NCI-H1694 (cell line): ENCODE measurements at regions not wholly inside any gene's neighbourhood (a gene's known extent, or its start where the extent isn't known, plus 50 kb on each side); places are given as distances from the start of the nearest gene placed in this dataset.
"Not testable (repeated sequence)": the region's sequence is repeated elsewhere in the genome, so short reads cannot be mapped to it uniquely, and the experiment has no call there.

Experiments
- DNase-seq: peaks from one replicate; lab custom pipeline; 2025; lab: John Stamatoyannopoulos, UW

GRCh38 chr9:90460220-90460619 is 182.4 kb downstream of the DIRAS2 start:
- DNase-seq: no peak

- peak; percentile 19 for DNase-seq
These were observed 177.6 kb downstream of the DIRAS2 start for GRCh38 chr9:90464978-90465377.

DNA sequence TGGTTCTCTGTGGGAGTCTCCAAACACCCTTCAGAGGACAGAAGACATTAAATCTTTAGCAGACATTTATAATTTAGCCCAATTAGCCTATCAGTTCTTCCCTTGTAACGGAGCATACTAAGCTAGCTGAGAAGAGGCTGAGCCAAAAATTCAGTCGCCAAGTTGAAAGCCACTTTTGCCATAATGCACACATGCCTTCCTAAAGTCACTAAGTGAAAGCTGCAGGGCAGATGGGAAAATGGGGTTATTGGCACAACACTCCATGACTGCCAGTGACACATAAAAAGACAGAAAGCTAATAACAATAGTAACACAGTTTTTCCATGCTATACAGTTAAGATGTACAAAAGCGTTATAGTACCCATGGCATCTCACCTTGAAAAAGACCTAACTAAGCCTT is 176.2 kb downstream of the DIRAS2 start:
- no peak for DNase-seq

GRCh38 chr9:90469435-90469834 is 173.2 kb downstream of the DIRAS2 start:
- DNase-seq: no peak

DNA sequence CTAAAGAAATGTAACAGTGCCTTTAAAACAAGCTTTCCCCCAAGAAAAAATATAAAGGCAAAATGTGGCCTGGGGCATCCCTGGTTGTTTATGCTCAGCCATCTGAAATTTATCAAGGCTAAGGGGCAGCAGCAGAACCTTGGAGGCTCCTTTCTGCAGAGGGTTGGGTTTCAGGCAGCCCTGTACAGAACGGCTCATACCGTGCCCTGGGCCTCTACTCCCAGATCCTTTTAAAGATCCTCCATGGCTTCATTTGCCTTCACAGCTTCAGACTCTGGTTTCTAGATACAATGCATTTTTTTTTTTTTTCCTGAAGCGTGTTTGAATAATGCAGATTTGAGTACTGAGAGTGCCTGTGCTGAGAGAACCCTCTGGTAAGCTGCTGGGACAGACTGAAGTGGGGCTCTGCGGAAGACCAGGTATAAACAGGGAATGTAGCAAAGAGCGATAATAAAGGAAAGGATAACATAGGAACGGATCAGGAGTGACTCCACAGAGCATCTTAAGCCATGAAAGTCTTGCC is 172.7 kb downstream of the DIRAS2 start:
- no peak for DNase-seq

GRCh38 chr9:90476058-90476457 is 166.6 kb downstream of the DIRAS2 start:
- no peak for DNase-seq

DNA sequence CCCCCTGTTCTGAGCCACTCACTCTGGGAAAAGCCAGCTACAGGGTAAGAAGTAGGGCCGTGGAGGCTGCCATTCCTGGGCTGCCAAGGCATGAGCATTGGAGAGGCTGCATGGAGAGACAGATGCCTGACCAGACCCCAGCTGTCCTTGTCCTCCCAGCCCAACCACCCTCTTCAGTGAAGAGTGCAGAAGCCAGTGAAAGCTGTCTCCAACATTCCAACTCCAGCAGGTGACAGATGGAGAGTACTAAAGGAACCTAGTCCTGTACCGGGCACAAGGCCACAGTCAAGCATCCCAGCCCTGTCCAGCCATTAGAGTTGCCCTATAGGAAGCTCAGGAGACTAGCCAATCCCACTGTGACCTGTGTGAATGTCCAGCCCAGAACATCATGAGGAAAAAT is 165.1 kb downstream of the DIRAS2 start:
- no peak for DNase-seq

- DNase-seq: no peak
These were observed 163.8 kb downstream of the DIRAS2 start for GRCh38 chr9:90478821-90479220.

DNA sequence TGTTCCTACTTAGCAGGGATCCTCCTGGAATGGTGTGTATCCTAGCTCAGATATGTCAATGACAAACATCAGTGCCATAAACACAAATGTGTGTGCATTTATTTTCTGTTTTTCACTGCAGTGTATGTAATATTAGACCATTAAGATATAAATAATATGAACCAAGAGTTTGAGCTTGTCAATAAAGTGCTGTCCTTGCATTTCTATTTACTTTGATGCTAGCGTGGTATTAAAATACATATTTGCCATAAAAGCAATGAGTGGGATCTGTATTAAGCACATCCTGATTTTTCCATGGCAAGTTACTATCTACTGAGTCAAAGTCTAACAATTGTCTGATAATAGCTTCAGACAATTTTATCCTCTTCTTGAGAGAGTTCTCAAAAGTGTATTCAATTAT is 157.6 kb downstream of the DIRAS2 start:
- no peak for DNase-seq

DNA sequence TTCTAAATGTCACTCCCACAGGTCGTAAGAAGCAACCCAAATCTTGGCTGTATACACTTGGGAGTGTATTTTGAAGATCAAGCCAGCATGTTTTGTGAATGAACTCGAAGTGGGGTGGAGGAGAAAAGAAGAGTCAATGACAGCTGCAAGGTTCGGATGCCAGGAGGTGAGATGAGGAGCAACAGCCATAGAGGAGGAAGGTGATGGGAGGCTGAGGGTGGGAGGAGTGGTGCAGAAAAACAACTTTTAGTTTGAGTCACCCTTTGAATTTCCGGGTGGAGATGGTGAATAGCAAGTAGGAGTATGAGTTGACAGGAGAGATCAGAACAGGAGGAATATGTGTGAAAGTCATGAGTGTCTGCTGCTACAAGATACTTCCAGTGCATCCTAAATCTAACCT is 153.6 kb downstream of the DIRAS2 start:
- DNase-seq: no peak

DNA sequence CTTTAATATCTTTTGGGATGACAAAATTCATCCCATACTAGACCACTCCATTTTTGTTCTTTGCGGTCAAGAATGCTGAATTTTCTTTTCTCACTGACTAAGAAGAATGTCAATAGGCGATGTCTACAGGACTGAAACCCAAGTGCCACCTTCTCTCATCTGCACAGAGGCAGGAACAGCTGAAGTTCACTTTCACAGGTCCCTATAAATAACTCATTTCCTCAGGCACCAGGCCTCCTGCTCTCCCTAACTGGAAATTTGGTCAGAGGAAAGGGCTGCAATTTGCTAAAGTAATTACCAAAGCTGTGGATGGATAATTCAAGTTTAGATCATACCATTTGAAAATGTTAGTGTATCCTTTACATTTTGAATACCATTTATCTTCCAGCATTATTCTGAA is 142.9 kb downstream of the DIRAS2 start:
- no peak for DNase-seq

- DNase-seq: no peak
These were observed 140.5 kb downstream of the DIRAS2 start for GRCh38 chr9:90502134-90502533.

DNA sequence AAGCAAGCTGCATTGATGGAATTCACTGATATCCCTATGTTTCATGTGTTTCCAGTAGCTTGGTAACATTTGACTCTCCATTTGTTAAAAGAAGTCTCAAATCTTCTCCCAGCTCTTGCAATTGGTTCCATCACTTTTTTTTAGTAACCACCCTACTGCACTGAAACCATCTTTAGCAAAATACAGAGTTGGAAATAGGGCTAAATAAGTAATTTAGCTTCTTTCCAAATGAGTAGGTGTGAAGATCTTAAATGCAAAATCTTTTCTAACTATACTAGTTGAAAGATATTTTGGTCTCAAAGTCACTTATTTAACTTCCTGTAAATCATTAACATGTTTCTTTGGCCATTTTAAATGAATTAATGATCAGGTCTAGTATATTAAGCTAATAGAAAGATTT is 138.1 kb downstream of the DIRAS2 start:
- no peak for DNase-seq

GRCh38 chr9:90505695-90506094 is 136.9 kb downstream of the DIRAS2 start:
- no peak for DNase-seq

- DNase-seq: not testable (repeated sequence)
These were observed 136.2 kb downstream of the DIRAS2 start for GRCh38 chr9:90506402-90506801.

DNA sequence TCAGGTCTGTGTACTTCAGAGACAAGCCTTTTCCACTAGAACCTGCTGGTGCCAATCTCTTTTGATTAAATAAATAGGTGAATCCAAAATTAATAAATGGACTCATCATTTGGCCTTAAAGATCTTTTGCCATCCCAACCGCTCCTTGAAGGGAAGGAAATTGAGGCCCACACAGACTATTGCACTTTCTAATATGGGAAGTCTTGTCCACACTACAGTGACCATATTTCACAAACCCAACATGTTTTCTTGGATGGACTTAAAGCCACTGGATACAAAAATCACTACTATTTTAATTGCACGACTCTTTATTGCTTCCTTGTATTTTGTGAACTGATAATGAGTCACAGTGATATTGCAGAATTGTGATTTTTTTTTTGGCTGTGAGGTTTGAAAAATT is 135.0 kb downstream of the DIRAS2 start:
- no peak for DNase-seq

DNA sequence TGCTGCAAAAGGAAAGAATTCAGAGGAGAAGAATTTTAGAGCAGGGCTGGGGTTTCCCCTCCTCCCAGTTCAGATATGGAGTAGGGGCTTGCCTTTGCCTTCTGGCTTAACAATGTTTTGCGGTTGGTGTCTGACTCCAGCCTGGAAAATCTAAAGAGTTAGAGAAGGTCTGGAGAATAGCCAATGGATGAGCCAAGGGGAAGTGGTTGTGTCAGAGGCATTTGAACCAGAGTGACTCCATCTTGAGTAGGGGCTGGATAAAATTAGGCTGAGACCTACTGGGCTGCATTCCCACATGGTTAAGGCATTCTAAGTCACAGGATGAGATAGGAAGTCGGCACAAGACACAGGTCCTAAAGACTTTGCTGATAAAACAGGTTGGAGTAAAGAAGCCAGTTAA is 133.7 kb downstream of the DIRAS2 start:
- no peak for DNase-seq

- no peak for DNase-seq
These were observed 130.9 kb downstream of the DIRAS2 start for GRCh38 chr9:90511711-90512110.

GRCh38 chr9:90514877-90515276 is 127.7 kb downstream of the DIRAS2 start:
- no peak for DNase-seq

DNA sequence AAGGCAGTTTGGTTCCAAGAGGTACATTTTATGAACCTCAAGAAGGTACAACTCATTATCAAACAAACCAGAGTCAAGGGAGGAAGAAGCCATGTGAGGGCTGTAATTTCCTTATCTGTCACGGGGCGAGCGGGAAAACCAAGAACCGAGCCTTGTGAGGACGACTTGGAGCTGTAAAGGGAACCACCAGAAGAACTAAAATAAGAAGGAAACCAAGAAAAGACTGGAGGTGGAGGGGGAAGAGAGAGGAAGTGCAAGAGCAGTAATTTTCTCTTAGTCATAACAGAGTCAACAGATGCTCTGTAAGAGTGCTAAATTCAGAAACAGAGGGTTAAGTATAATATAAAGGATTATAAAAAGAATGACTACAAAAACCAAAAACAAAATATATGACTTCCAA is 127.1 kb downstream of the DIRAS2 start:
- no peak for DNase-seq

GRCh38 chr9:90517103-90517502 is 125.5 kb downstream of the DIRAS2 start:
- no peak for DNase-seq

- no peak for DNase-seq
These were observed 120.6 kb downstream of the DIRAS2 start for GRCh38 chr9:90521811-90522570.

DNA sequence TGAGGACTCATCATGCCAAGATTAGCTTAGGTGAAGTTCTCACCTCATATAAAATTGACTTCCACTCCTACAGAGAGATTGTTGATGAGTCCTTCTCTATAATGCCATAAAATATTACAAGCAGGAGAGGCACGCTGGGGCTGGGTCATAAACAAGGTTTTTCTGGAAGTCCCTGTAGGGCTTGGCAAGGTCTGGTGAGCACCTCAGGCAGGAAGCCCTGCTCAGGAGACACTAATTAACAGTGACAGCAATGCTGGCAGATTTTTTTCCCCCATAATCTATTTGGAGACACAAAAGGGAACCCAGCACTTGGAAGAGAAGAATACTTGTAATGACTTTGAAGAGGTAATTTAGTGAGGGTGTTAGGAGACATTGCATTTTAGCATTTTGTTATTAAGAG is 118.7 kb downstream of the DIRAS2 start:
- no peak for DNase-seq

DNA sequence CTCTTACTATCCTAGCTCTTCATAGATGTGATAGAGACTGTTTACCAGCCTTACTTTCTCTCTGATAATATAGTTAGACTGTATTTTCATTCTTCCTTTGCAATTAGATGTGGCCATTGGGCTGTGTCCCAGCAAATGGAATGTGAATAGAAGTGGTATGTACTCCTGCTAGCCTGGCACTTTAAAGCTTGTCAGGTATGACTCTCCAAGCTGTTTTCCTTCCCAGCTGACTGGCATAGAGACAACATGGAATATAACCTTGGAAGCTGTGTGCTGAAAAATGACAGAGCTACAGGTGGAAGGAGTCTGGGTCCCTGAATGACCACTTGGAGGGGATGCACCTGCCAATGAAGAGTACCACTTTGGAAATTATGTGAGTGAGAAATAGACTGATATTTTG is 116.2 kb downstream of the DIRAS2 start:
- DNase-seq: no peak
